ENCODE measurements at regions not wholly inside any gene's neighbourhood (a gene's known extent, or its start where the extent isn't known, plus 50 kb on each side); places are given as distances from the start of the nearest gene placed in this dataset.
"Not testable (repeated sequence)": the region's sequence is repeated elsewhere in the genome, so short reads cannot be mapped to it uniquely, and the experiment has no call there.

- no peaks in the 10 kb centered on the region for H3K9me3 ChIP-seq (ENCODE audit: control insufficient read depth, low read depth, low read length)
- H3K4me2 ChIP-seq (ENCODE audit: control insufficient read depth, extremely low read depth, insufficient read depth, low read depth, low read length): no peak overlapping the region
- H3K27me3 ChIP-seq (ENCODE audit: control insufficient read depth, extremely low read depth, insufficient read depth, low read length): no peaks in the 10 kb centered on the region
- no peak overlapping the region for H3K9ac ChIP-seq (ENCODE audit: control insufficient read depth, extremely low read depth, insufficient read depth, low read length)
- H3K36me3 ChIP-seq (ENCODE audit: control insufficient read depth in 2 of 2, extremely low read depth in 1 of 2, insufficient read depth in 2 of 2, low read length in 2 of 2): no peaks in the 10 kb centered on the region
- no peaks in the 10 kb centered on the region for H3K79me2 ChIP-seq (ENCODE audit: control insufficient read depth, insufficient read depth, low read length)
- dilution Hi-C loops (cut with MboI; ENCODE audit: extremely low pct_ligation_motif_present, low sequenced_read_pairs): no loop called here
- no peak overlapping the region for H3K4me3 ChIP-seq (ENCODE audit: control insufficient read depth in 2 of 3, extremely low read depth in 1 of 3, insufficient read depth in 2 of 3, low read depth in 1 of 3, low read length in 3 of 3)
- no peaks in the 10 kb centered on the region for H3K4me1 ChIP-seq (ENCODE audit: control insufficient read depth, extremely low read depth, insufficient read depth, low read length)
- H3K27ac ChIP-seq (ENCODE audit: control insufficient read depth, insufficient read depth, low read length): no peak overlapping the region
- FAIRE-seq: no peak
- no peaks in the 10 kb centered on the region for H4K20me1 ChIP-seq (ENCODE audit: control insufficient read depth, extremely low read depth, insufficient read depth, low read length)
- H3K9me1 ChIP-seq (ENCODE audit: control insufficient read depth, extremely low read depth, insufficient read depth, low read length): no peaks in the 10 kb centered on the region
- DNase-seq (ENCODE audit: low read depth, low spot score): no peak
- no peak for TF ChIP-seq EZH2 (IDR thresholded peaks at IDR 0.05; ENCODE audit: low read length)
- TF ChIP-seq CTCF (optimal IDR thresholded peaks at IDR 0.05 in 1 of 3, IDR thresholded peaks at IDR 0.05 in 1 of 3, conservative IDR thresholded peaks at IDR 0.05 in 1 of 3; ENCODE audit: extremely low read depth in 1 of 3, insufficient read depth in 2 of 3, low read length in 3 of 3): no peak
- H2AFZ ChIP-seq (ENCODE audit: control insufficient read depth, low read length): no peak overlapping the region
These were observed 112.7 kb upstream of the CLINT1 start for GRCh38 chr5:157971571-157972216.

- H3K4me1 ChIP-seq (ENCODE audit: control insufficient read depth, extremely low read depth, insufficient read depth, low read length); H3K36me3 ChIP-seq (ENCODE audit: control insufficient read depth in 2 of 2, extremely low read depth in 1 of 2, insufficient read depth in 2 of 2, low read length in 2 of 2); H3K27me3 ChIP-seq (ENCODE audit: control insufficient read depth, extremely low read depth, insufficient read depth, low read length); H3K4me2 ChIP-seq (ENCODE audit: control insufficient read depth, extremely low read depth, insufficient read depth, low read depth, low read length); H3K9me3 ChIP-seq (ENCODE audit: control insufficient read depth, low read depth, low read length); H3K27ac ChIP-seq (ENCODE audit: control insufficient read depth, insufficient read depth, low read length); dilution Hi-C loops (cut with MboI; ENCODE audit: extremely low pct_ligation_motif_present, low sequenced_read_pairs); H3K9me1 ChIP-seq (ENCODE audit: control insufficient read depth, extremely low read depth, insufficient read depth, low read length); H3K4me3 ChIP-seq (ENCODE audit: control insufficient read depth in 2 of 3, extremely low read depth in 1 of 3, insufficient read depth in 2 of 3, low read depth in 1 of 3, low read length in 3 of 3); FAIRE-seq; H3K79me2 ChIP-seq (ENCODE audit: control insufficient read depth, insufficient read depth, low read length); DNase-seq (ENCODE audit: low read depth, low spot score); H2AFZ ChIP-seq (ENCODE audit: control insufficient read depth, low read length); H4K20me1 ChIP-seq (ENCODE audit: control insufficient read depth, extremely low read depth, insufficient read depth, low read length); H3K9ac ChIP-seq (ENCODE audit: control insufficient read depth, extremely low read depth, insufficient read depth, low read length): not testable (repeated sequence)
These were observed 109.6 kb upstream of the CLINT1 start for GRCh38 chr5:157968570-157968969.

GRCh38 chr5:157965989-157966388, 107.0 kb upstream of the CLINT1 start:
- Histone ChIP-seq H2AFZ (ENCODE audit: control insufficient read depth, low read length) (no peak overlapping the region), H3K27me3 (ENCODE audit: control insufficient read depth, extremely low read depth, insufficient read depth, low read length) (no peaks in the 10 kb centered on the region), H3K4me3 (ENCODE audit: control insufficient read depth in 2 of 3, extremely low read depth in 1 of 3, insufficient read depth in 2 of 3, low read depth in 1 of 3, low read length in 3 of 3) (no peak overlapping the region), H4K20me1 (ENCODE audit: control insufficient read depth, extremely low read depth, insufficient read depth, low read length) (no peaks in the 10 kb centered on the region), H3K9me1 (ENCODE audit: control insufficient read depth, extremely low read depth, insufficient read depth, low read length) (no peaks in the 10 kb centered on the region), H3K36me3 (ENCODE audit: control insufficient read depth in 2 of 2, extremely low read depth in 1 of 2, insufficient read depth in 2 of 2, low read length in 2 of 2) (no peaks in the 10 kb centered on the region), H3K9me3 (ENCODE audit: control insufficient read depth, low read depth, low read length) (no peaks in the 10 kb centered on the region), H3K4me2 (ENCODE audit: control insufficient read depth, extremely low read depth, insufficient read depth, low read depth, low read length) (no peak overlapping the region), H3K27ac (ENCODE audit: control insufficient read depth, insufficient read depth, low read length) (no peak overlapping the region), H3K4me1 (ENCODE audit: control insufficient read depth, extremely low read depth, insufficient read depth, low read length) (no peaks in the 10 kb centered on the region), H3K79me2 (ENCODE audit: control insufficient read depth, insufficient read depth, low read length) (no peaks in the 10 kb centered on the region), H3K9ac (ENCODE audit: control insufficient read depth, extremely low read depth, insufficient read depth, low read length) (no peak overlapping the region)
- TF ChIP-seq EZH2 (IDR thresholded peaks at IDR 0.05; ENCODE audit: low read length) (no peak), CTCF (optimal IDR thresholded peaks at IDR 0.05 in 1 of 3, IDR thresholded peaks at IDR 0.05 in 1 of 3, conservative IDR thresholded peaks at IDR 0.05 in 1 of 3; ENCODE audit: extremely low read depth in 1 of 3, insufficient read depth in 2 of 3, low read length in 3 of 3) (no peak)
- FAIRE-seq: no peak
- dilution Hi-C loops (cut with MboI; ENCODE audit: extremely low pct_ligation_motif_present, low sequenced_read_pairs): no loop called here
- DNase-seq (ENCODE audit: low read depth, low spot score): no peak

All from keratinocyte (primary cell).